HEK293 (cell line): ENCODE measurements at regions not wholly inside any gene's neighbourhood (a gene's known extent, or its start where the extent isn't known, plus 50 kb on each side); places are given as distances from the start of the nearest gene placed in this dataset.

ENCODE experiments used
- CTCF ChIA-PET: fragments of 350-600 bp; formaldehyde crosslinking; extraction: SDS; loops from one replicate; lab custom pipeline; 2021; ENCODE audit warnings: antibody characterized with exemption; lab: Yijun Ruan, JAX
- POLR2A ChIA-PET: fragments of 300-600 bp; formaldehyde crosslinking; extraction: SDS; loops from one replicate; lab custom pipeline; 2020; ENCODE audit warnings: antibody characterized with exemption, inconsistent platforms; lab: Yijun Ruan, JAX
- H3K27ac ChIP-seq: fragments of 200-500 bp; sonication (Bioruptor generic); 2 replicates; pipeline ENCODE4 v1.5.1; 2014; ENCODE audit warnings: low read depth, low read length, control low read depth, inconsistent platforms; ENCODE audit errors: extremely low read depth
- H3K36me3 ChIP-seq, 2 experiments: fragments of 200-500 bp in 1 of 2; sonication (Bioruptor generic) in 1 of 2; 1 replicate in 1 of 2; 2 replicates in 1 of 2; pipeline ENCODE4 v1.5.1; 2014 to 2017; ENCODE audit warnings: inconsistent platforms in 2 of 2, low read length in 2 of 2; ENCODE audit not compliant: control insufficient read depth in 2 of 2, insufficient read depth in 1 of 2
- H3K4me1 ChIP-seq: fragments of 200-500 bp; sonication (Bioruptor generic); 2 replicates; pipeline ENCODE4 v1.5.1; 2014; ENCODE audit warnings: mild to moderate bottlenecking, low read length, inconsistent platforms; ENCODE audit not compliant: control insufficient read depth, insufficient read depth
- H3K4me3 ChIP-seq: 2 replicates; pipeline ENCODE4 v1.5.1; 2011; ENCODE audit warnings: low read depth, mild to moderate bottlenecking, control low read depth, low read length, moderate library complexity
- H3K9me3 ChIP-seq: fragments of 200-500 bp; sonication (Bioruptor generic); 2 replicates; pipeline ENCODE4 v1.5.1; 2014; ENCODE audit warnings: low read depth, low read length, inconsistent platforms; ENCODE audit not compliant: control insufficient read depth, insufficient read depth
- KLF16 ChIP-seq: fragments of 450-650 bp; formaldehyde crosslinking; IDR thresholded peaks from 2 replicates; pipeline ENCODE4 v1.5.1; 2017; ENCODE audit warnings: missing biosample characterization, missing genetic modification characterization
- ZFP37 ChIP-seq: fragments of 450-650 bp; formaldehyde crosslinking; IDR thresholded peaks from 2 replicates; pipeline ENCODE4 v1.5.1; 2016; ENCODE audit warnings: missing biosample characterization, missing genetic modification characterization
- ZFP41 ChIP-seq: fragments of 450-650 bp; formaldehyde crosslinking; IDR thresholded peaks from 2 replicates; pipeline ENCODE4 v1.5.1; 2016; ENCODE audit warnings: missing biosample characterization, missing genetic modification characterization, borderline replicate concordance
- ZNF121 ChIP-seq: fragments of 450-650 bp; formaldehyde crosslinking; IDR thresholded peaks from 2 replicates; pipeline ENCODE4 v1.5.1; 2016; ENCODE audit warnings: missing biosample characterization, missing genetic modification characterization
- ZNF138 ChIP-seq: fragments of 450-650 bp; formaldehyde crosslinking; IDR thresholded peaks from 2 replicates; pipeline ENCODE4 v1.5.1; 2016; ENCODE audit warnings: missing biosample characterization, missing genetic modification characterization, borderline replicate concordance
- ZNF155 ChIP-seq: fragments of 450-650 bp; formaldehyde crosslinking; IDR thresholded peaks from 2 replicates; pipeline ENCODE4 v1.5.1; 2016; ENCODE audit warnings: missing biosample characterization, missing genetic modification characterization
- ZNF19 ChIP-seq: fragments of 450-650 bp; formaldehyde crosslinking; IDR thresholded peaks from 2 replicates; pipeline ENCODE4; 2016; ENCODE audit warnings: missing biosample characterization, missing genetic modification characterization, low read depth
- ZNF311 ChIP-seq: fragments of 450-650 bp; formaldehyde crosslinking; IDR thresholded peaks from 2 replicates; pipeline ENCODE4 v1.5.1; 2017; ENCODE audit warnings: missing biosample characterization, missing genetic modification characterization, borderline replicate concordance
- ZNF449 ChIP-seq: fragments of 450-650 bp; formaldehyde crosslinking; IDR thresholded peaks from 2 replicates; pipeline ENCODE4 v1.5.1; 2017; ENCODE audit warnings: missing biosample characterization, mild to moderate bottlenecking, missing genetic modification characterization, moderate library complexity
- ZNF610 ChIP-seq: fragments of 450-650 bp; formaldehyde crosslinking; IDR thresholded peaks from 2 replicates; pipeline ENCODE4 v1.5.1; 2016; ENCODE audit warnings: missing biosample characterization, missing genetic modification characterization, borderline replicate concordance
- ZNF621 ChIP-seq: fragments of 450-650 bp; formaldehyde crosslinking; IDR thresholded peaks from 2 replicates; pipeline ENCODE4 v1.5.1; 2017; ENCODE audit warnings: missing biosample characterization, missing genetic modification characterization
- ZNF626 ChIP-seq: fragments of 450-650 bp; sonication (Bioruptor Pico); formaldehyde crosslinking; IDR thresholded peaks from 2 replicates; pipeline ENCODE4 v1.5.1; 2018; ENCODE audit warnings: missing biosample characterization, missing genetic modification characterization, inconsistent platforms
- ZNF629 ChIP-seq: fragments of 450-650 bp; formaldehyde crosslinking; IDR thresholded peaks from 2 replicates; pipeline ENCODE4 v1.5.1; 2017; ENCODE audit warnings: missing biosample characterization, missing genetic modification characterization
- ZNF639 ChIP-seq: fragments of 450-650 bp; formaldehyde crosslinking; IDR thresholded peaks from 2 replicates; pipeline ENCODE4 v1.5.1; 2016; ENCODE audit warnings: missing biosample characterization, missing genetic modification characterization
- ZSCAN5A ChIP-seq: fragments of 450-650 bp; formaldehyde crosslinking; IDR thresholded peaks from 2 replicates; pipeline ENCODE4 v1.5.1; 2016; ENCODE audit warnings: missing biosample characterization, missing genetic modification characterization

GRCh38 chr10:118459642-118460193 is 117.6 kb upstream of the FAM204A start (continued):
- no peak for TF ChIP-seq ZNF449 (tag by site-specific recombination)

GRCh38 chr10:118458957-118459641 is 117.0 kb upstream of the FAM204A start:
- Histone ChIP-seq H3K27ac (no peak overlapping the region), H3K4me1 (0 out of 2 replicates have a peak, but pooled peaks cover 3% of the 10 kb centered on the region), H3K9me3 (no peaks in the 10 kb centered on the region), H3K36me3 (no peaks in the 10 kb centered on the region), H3K4me3 (no peak overlapping the region)
- ChIA-PET CTCF (interaction anchor here (0.5 to 4.5 kb wide), 37 partner anchors 10 to 1242 kb away, joined by 3 to 47 read pairs (median 4); partner anchors contain the start of gene EMX2), POLR2A (no interaction called here)
- TF ChIP-seq ZNF626 (no peak), ZFP37 (tag by site-specific recombination) (no peak), ZNF629 (0 out of 2 replicates have a peak, but pooled peaks have one; percentile 17), ZNF155 (no peak), ZNF121 (tag by site-specific recombination) (no peak), ZNF639 (tag by site-specific recombination) (no peak), ZNF311 (no peak), ZNF138 (tag by site-specific recombination) (no peak)

- ChIA-PET POLR2A (no interaction called here), CTCF (interaction anchor here (0.8 to 4.5 kb wide), 9 partner anchors 10 to 962 kb away, joined by 3 to 47 read pairs (median 4); no protein-coding TSS in a partner anchor)
- no peak overlapping the region for H3K4me3 ChIP-seq
- H3K36me3 ChIP-seq: no peaks in the 10 kb centered on the region
- no peak overlapping the region for H3K27ac ChIP-seq
- no peak for TF ChIP-seq KLF16 (tag by site-specific recombination)
- no peak for TF ChIP-seq ZFP41 (tag by site-specific recombination)
- no peak for TF ChIP-seq ZNF621 (tag by site-specific recombination)
- no peak for TF ChIP-seq ZNF19 (tag by site-specific recombination)
- no peak for TF ChIP-seq ZFP37 (tag by site-specific recombination)
- TF ChIP-seq ZSCAN5A: no peak
- TF ChIP-seq ZNF610 (tag by site-specific recombination): no peak
- H3K9me3 ChIP-seq: no peaks in the 10 kb centered on the region
- H3K4me1 ChIP-seq: 0 out of 2 replicates have a peak, but pooled peaks cover 3% of the 10 kb centered on the region
Observed at GRCh38 chr10:118457824-118458428, 115.8 kb upstream of the FAM204A start.
